Activated B cell treated with CpG ODN at 0.5 μM for 24 hours (primary cell): ENCODE measurements at regions not wholly inside any gene's neighbourhood (a gene's known extent, or its start where the extent isn't known, plus 50 kb on each side); places are given as distances from the start of the nearest gene placed in this dataset.
"Not testable (repeated sequence)": the region's sequence is repeated elsewhere in the genome, so short reads cannot be mapped to it uniquely, and the experiment has no call there.

ENCODE experiments used
- ATAC-seq: fragments of 200-7000 bp; cut with Tn5 transposase; one replicate; pipeline ENCODE4 v1.10.0; 2021; ENCODE audit warnings: low read depth, mild to moderate bottlenecking, moderate library complexity
- CTCF ChIA-PET: fragments of 350-600 bp; sonication (Branson Sonifier 250); formaldehyde crosslinking; loops from one replicate; lab custom pipeline; 2021; ENCODE audit warnings: antibody characterized with exemption; lab: Charles Lee
- POLR2A ChIA-PET: fragments of 350-600 bp; sonication (Branson Sonifier 250); formaldehyde crosslinking; loops from one replicate; lab custom pipeline; 2021; ENCODE audit warnings: antibody characterized with exemption; lab: Charles Lee
- DNase-seq: peaks from one replicate; pipeline ENCODE4 v3.0.0; 2022
- H3K27ac Mint-ChIP-seq: one replicate; pipeline ENCODE4 v1.8.0; 2020; ENCODE audit warnings: mixed read lengths
- H3K27me3 Mint-ChIP-seq: one replicate; pipeline ENCODE4 v1.8.0; 2021; ENCODE audit warnings: mixed read lengths
- H3K36me3 Mint-ChIP-seq: one replicate; pipeline ENCODE4 v1.8.0; 2021; ENCODE audit warnings: low read depth, mixed read lengths
- H3K4me1 Mint-ChIP-seq: one replicate; pipeline ENCODE4 v1.8.0; 2021; ENCODE audit warnings: mixed read lengths
- H3K4me3 Mint-ChIP-seq: one replicate; pipeline ENCODE4 v1.8.0; 2020; ENCODE audit warnings: mild to moderate bottlenecking, mixed read lengths
- H3K9me3 Mint-ChIP-seq: one replicate; pipeline ENCODE4 v1.8.0; 2020; ENCODE audit warnings: mixed read lengths
- CTCF ChIP-seq: fragments of 200-600 bp; IDR thresholded peaks from one replicate; pipeline ENCODE4 v1.8.0; 2022; ENCODE audit warnings: antibody characterized with exemption, mild to moderate bottlenecking
- intact Hi-C: fragments of 100-400 bp; cut with micrococcal nuclease; formaldehyde crosslinking; loops from one replicate; pipeline ENCODE4 v1.15.1; 2024

GRCh38 chr2:200119236-200119635, 163.9 kb downstream of the MAIP1 start:
- Mint-ChIP-seq H3K9me3 (peaks cover 1% of the 10 kb centered on the region), H3K36me3 (no peaks in the 10 kb centered on the region), H3K4me1 (no peaks in the 10 kb centered on the region), H3K27ac (no peak overlapping the region), H3K27me3 (peaks cover 8% of the 10 kb centered on the region), H3K4me3 (no peak overlapping the region)
- DNase-seq, result no peak
- TF ChIP-seq CTCF, result no peak
- no peak for ATAC-seq
- intact Hi-C loops, result no loop called here
- POLR2A ChIA-PET, result no interaction called here
- CTCF ChIA-PET, result no interaction called here

GRCh38 chr2:200121931-200122330, 166.5 kb downstream of the MAIP1 start:
- no peak for DNase-seq
- no peak for TF ChIP-seq CTCF
- Mint-ChIP-seq H3K9me3 (peaks cover 4% of the 10 kb centered on the region), H3K4me1 (no peaks in the 10 kb centered on the region), H3K27ac (no peak overlapping the region), H3K27me3 (peaks cover 8% of the 10 kb centered on the region), H3K36me3 (no peaks in the 10 kb centered on the region), H3K4me3 (no peak overlapping the region)
- ChIA-PET POLR2A (no interaction called here), CTCF (no interaction called here)
- intact Hi-C loops, result no loop called here
- no peak for ATAC-seq

DNA sequence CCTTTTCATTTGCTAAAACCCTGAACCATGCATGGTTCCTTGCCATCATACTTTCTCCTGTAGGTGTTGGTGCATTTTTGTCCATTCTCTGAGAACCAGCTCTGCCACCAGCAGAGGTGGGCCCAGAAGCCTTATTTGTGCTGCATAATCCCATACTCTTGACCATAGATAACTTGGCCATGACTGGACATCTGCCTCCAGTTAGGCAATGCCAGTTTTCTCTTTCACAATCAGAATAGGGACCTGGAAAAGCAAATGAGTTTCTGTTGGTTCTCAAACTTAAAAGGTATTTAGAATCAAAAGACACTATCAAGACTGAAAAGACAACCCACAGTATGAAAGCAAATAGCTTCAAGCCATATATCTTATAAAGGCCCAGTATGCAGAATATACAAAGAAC, 167.3 kb downstream of the MAIP1 start:
- no peak for TF ChIP-seq CTCF
- Mint-ChIP-seq H3K36me3 (no peaks in the 10 kb centered on the region), H3K27ac (no peak overlapping the region), H3K9me3 (peaks cover 4% of the 10 kb centered on the region), H3K27me3 (peaks cover 8% of the 10 kb centered on the region), H3K4me1 (no peaks in the 10 kb centered on the region), H3K4me3 (no peak overlapping the region)
- ATAC-seq (no peak), DNase-seq (no peak)
- intact Hi-C loops, result no loop called here
- ChIA-PET POLR2A (no interaction called here), CTCF (no interaction called here)

- POLR2A ChIA-PET, CTCF ChIA-PET, ATAC-seq, H3K9me3 Mint-ChIP-seq, DNase-seq, H3K27me3 Mint-ChIP-seq, H3K27ac Mint-ChIP-seq, H3K36me3 Mint-ChIP-seq, intact Hi-C loops, H3K4me1 Mint-ChIP-seq, H3K4me3 Mint-ChIP-seq: not testable (repeated sequence)
Measured at GRCh38 chr2:200124665-200125368, 169.4 kb downstream of the MAIP1 start.

GRCh38 chr2:200125444-200126284, 170.3 kb downstream of the MAIP1 start:
- CTCF ChIA-PET, result no interaction called here
- Mint-ChIP-seq H3K27ac (no peak overlapping the region), H3K36me3 (no peaks in the 10 kb centered on the region)

DNA sequence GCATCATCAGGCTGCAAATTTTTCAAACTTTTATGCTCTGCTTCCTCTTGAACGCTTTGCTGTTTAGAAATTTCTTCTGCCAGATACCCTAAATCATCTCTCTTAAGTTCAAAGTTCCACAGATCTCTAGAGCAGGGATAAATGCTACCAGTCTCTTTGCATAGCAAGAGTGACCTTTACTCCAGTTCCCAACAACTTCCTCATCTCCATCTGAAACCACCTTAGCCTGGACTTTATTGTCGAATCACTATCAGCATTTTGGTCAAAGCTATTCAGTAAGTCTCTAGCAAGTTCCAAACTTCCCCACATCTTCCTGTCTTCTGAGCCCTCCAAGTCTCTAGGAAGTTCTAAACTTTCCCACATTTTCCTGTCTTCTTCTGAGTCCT, 170.9 kb downstream of the MAIP1 start:
- H3K27me3 Mint-ChIP-seq, H3K36me3 Mint-ChIP-seq, POLR2A ChIA-PET: not testable (repeated sequence)

More at GRCh38 chr2:200125444-200126284, 170.3 kb downstream of the MAIP1 start:
- no peak for TF ChIP-seq CTCF
- no peaks in the 10 kb centered on the region for H3K4me1 Mint-ChIP-seq
- H3K27me3 Mint-ChIP-seq, result peaks cover 9% of the 10 kb centered on the region
- POLR2A ChIA-PET, result no interaction called here
- peaks cover 3% of the 10 kb centered on the region for H3K9me3 Mint-ChIP-seq
- intact Hi-C loops, result no loop called here
- no peak for DNase-seq
- no peak for ATAC-seq
- H3K4me3 Mint-ChIP-seq, result no peak overlapping the region

GRCh38 chr2:200126680-200127079, 171.3 kb downstream of the MAIP1 start:
- CTCF ChIA-PET, H3K9me3 Mint-ChIP-seq, POLR2A ChIA-PET, H3K36me3 Mint-ChIP-seq, ATAC-seq, H3K4me3 Mint-ChIP-seq, intact Hi-C loops, H3K27me3 Mint-ChIP-seq, H3K27ac Mint-ChIP-seq, DNase-seq, H3K4me1 Mint-ChIP-seq: not testable (repeated sequence)

More for the DNA sequence above, 170.9 kb downstream of the MAIP1 start:
- H3K4me1 Mint-ChIP-seq, ATAC-seq, H3K9me3 Mint-ChIP-seq, H3K27ac Mint-ChIP-seq, H3K4me3 Mint-ChIP-seq, CTCF ChIA-PET, intact Hi-C loops, DNase-seq: not testable (repeated sequence)
